Endothelial cell of umbilical vein (primary cell): ENCODE measurements at regions not wholly inside any gene's neighbourhood (a gene's known extent, or its start where the extent isn't known, plus 50 kb on each side); places are given as distances from the start of the nearest gene placed in this dataset.

ENCODE experiments used
- BruUV-seq: library from RNA; stranded (reverse); fragments of 400-500 nt; replicated peaks from 2 replicates; lab custom pipeline; 2021; lab: Mats Ljungman, UMichigan
- CTCF ChIA-PET: fragments of 300-600, 350-600 bp; sonication (Branson Sonifier 250); formaldehyde crosslinking; loops from one replicate; lab custom pipeline; 2021; ENCODE audit warnings: antibody characterized with exemption, inconsistent platforms; lab: Charles Lee
- POLR2A ChIA-PET: fragments of 300-600, 350-600 bp; sonication (Branson Sonifier 250); formaldehyde crosslinking; loops from one replicate; lab custom pipeline; 2021; ENCODE audit warnings: antibody characterized with exemption, inconsistent platforms; lab: Charles Lee
- DNase-seq: peaks from one replicate; pipeline ENCODE4 v3.0.0-alpha.2; 2011; ENCODE audit warnings: low read depth, low spot score
- FAIRE-seq: peaks from 2 replicates; lab custom pipeline; 2011; peaks lifted over from hg19 to GRCh38; lab: Jason Lieb, UNC
- H2AFZ ChIP-seq: 2 replicates; pipeline ENCODE4 v1.6.0; 2012; ENCODE audit warnings: low read depth, low read length, control low read depth, inconsistent platforms
- H3K27ac ChIP-seq: 2 replicates; pipeline ENCODE4 v1.5.1; 2011; ENCODE audit warnings: low read depth, mild to moderate bottlenecking, control low read depth, low read length, moderate library complexity; ENCODE audit not compliant: insufficient read depth
- H3K27me3 ChIP-seq, 2 experiments: 2 replicates each; pipeline versions ENCODE4 v1.6.0 to v1.6.1; 2011; ENCODE audit warnings: low read length in 2 of 2, mixed read lengths in 1 of 2; ENCODE audit not compliant: control insufficient read depth in 2 of 2, insufficient read depth in 2 of 2
- H3K36me3 ChIP-seq, 2 experiments: 2 replicates in 1 of 2; 3 replicates in 1 of 2; pipeline ENCODE4 v1.5.1; 2011; ENCODE audit warnings: low read length in 2 of 2, mild to moderate bottlenecking in 1 of 2, moderate library complexity in 1 of 2; ENCODE audit not compliant: control insufficient read depth in 2 of 2, insufficient read depth in 2 of 2; ENCODE audit errors: extremely low read depth in 1 of 2
- H3K4me1 ChIP-seq: 3 replicates; pipeline ENCODE4 v1.5.1; 2011; ENCODE audit warnings: mild to moderate bottlenecking, low read length; ENCODE audit not compliant: control insufficient read depth, insufficient read depth; ENCODE audit errors: extremely low read depth
- H3K4me2 ChIP-seq: 2 replicates; pipeline ENCODE4 v1.6.1; 2011; ENCODE audit warnings: low read length, control low read depth, mixed read lengths; ENCODE audit not compliant: insufficient read depth
- H3K4me3 ChIP-seq, 3 experiments: fragments of 200-600 bp in 1 of 3; sonication (generic), shearing (Covaris generic) in 1 of 3; replicated peaks in 1 of 3; 2 replicates each; pipeline ENCODE4 v1.5.1; 2011 to 2016; ENCODE audit warnings: control low read depth in 3 of 3, low read length in 3 of 3, mild to moderate bottlenecking in 2 of 3, inconsistent platforms in 1 of 3, low read depth in 1 of 3, moderate library complexity in 1 of 3; ENCODE audit not compliant: insufficient read depth in 1 of 3
- H3K79me2 ChIP-seq: 2 replicates; pipeline ENCODE4 v1.6.0; 2012; ENCODE audit warnings: low read length, inconsistent platforms; ENCODE audit not compliant: control insufficient read depth, insufficient read depth
- H3K9ac ChIP-seq: replicated peaks from 2 replicates; pipeline ENCODE3; 2011; ENCODE audit warnings: low read length, control low read depth; ENCODE audit not compliant: insufficient read depth; ENCODE audit errors: extremely low read depth
- H3K9me1 ChIP-seq: replicated peaks from 3 replicates; pipeline ENCODE4 v1.6.0; 2011; ENCODE audit warnings: mild to moderate bottlenecking, low read length; ENCODE audit not compliant: control insufficient read depth, insufficient read depth; ENCODE audit errors: extremely low read depth
- H3K9me3 ChIP-seq: replicated peaks from 2 replicates; pipeline ENCODE4 v1.5.1; 2012; ENCODE audit warnings: low read length, inconsistent platforms; ENCODE audit not compliant: control insufficient read depth, insufficient read depth
- H4K20me1 ChIP-seq: replicated peaks from 2 replicates; pipeline ENCODE3; 2011; ENCODE audit warnings: mild to moderate bottlenecking, low read length; ENCODE audit not compliant: control insufficient read depth, insufficient read depth; ENCODE audit errors: extremely low read depth
- CTCF ChIP-seq, 2 donors: IDR thresholded peaks; 1 replicate in 1 of 2; 2 replicates in 1 of 2; pipeline ENCODE4 v1.5.1; 2011; ENCODE audit warnings: low read length in 2 of 2, mild to moderate bottlenecking in 2 of 2, moderate library complexity in 2 of 2, control low read depth in 1 of 2, inconsistent platforms in 1 of 2, low read depth in 1 of 2; ENCODE audit not compliant: insufficient read depth in 1 of 2; ENCODE audit errors: extremely low read depth in 1 of 2
- EZH2 ChIP-seq: IDR thresholded peaks from 2 replicates; pipeline ENCODE4 v1.6.1; 2012; ENCODE audit warnings: borderline replicate concordance, low read depth, mild to moderate bottlenecking, moderate library complexity, low read length, inconsistent platforms; ENCODE audit not compliant: severe bottlenecking
- FOS ChIP-seq: IDR thresholded peaks from 2 replicates; pipeline ENCODE4 v1.6.1; 2011; ENCODE audit warnings: mild to moderate bottlenecking, low read length, moderate library complexity, borderline replicate concordance; ENCODE audit not compliant: insufficient read depth
- GATA2 ChIP-seq: IDR thresholded peaks from 2 replicates; pipeline ENCODE4 v1.7.0; 2011; ENCODE audit warnings: low read depth, mild to moderate bottlenecking, moderate library complexity, mixed read lengths, low read length; ENCODE audit not compliant: insufficient read length, insufficient read depth
- JUN ChIP-seq: IDR thresholded peaks from 2 replicates; pipeline ENCODE4 v1.6.1; 2011; ENCODE audit warnings: borderline replicate concordance, low read depth; ENCODE audit not compliant: insufficient read length, insufficient read depth
- MYC ChIP-seq: IDR thresholded peaks from one replicate; pipeline ENCODE4 v1.6.1; 2011; ENCODE audit warnings: mild to moderate bottlenecking, low read depth, low read length
- POLR2A ChIP-seq: IDR thresholded peaks from 2 replicates; pipeline ENCODE4 v1.6.1; 2012; ENCODE audit warnings: low read depth, mild to moderate bottlenecking, control low read depth, low read length
- POLR2AphosphoS5 ChIP-seq: IDR thresholded peaks from 2 replicates; pipeline ENCODE4 v1.6.1; 2012; ENCODE audit warnings: low read depth, mild to moderate bottlenecking, control low read depth, low read length, moderate library complexity; ENCODE audit not compliant: insufficient read depth
- dilution Hi-C: fragments of 300-500 bp; cut with MboI; formaldehyde crosslinking; loops from one replicate; pipeline ENCODE4 v1.15.0; 2019; ENCODE audit warnings: low sequenced_read_pairs; ENCODE audit not compliant: extremely low pct_ligation_motif_present
- intact Hi-C: fragments of 100-400 bp; cut with micrococcal nuclease; formaldehyde crosslinking; loops from one replicate; pipeline ENCODE4 v1.10.0; 2022
- TF ChIP-seq, protein P1 (sequence below): IDR thresholded peaks from 2 replicates; pipeline ENCODE4 v1.6.1; 2011; ENCODE audit not compliant: insufficient read depth, insufficient read length

DNA sequence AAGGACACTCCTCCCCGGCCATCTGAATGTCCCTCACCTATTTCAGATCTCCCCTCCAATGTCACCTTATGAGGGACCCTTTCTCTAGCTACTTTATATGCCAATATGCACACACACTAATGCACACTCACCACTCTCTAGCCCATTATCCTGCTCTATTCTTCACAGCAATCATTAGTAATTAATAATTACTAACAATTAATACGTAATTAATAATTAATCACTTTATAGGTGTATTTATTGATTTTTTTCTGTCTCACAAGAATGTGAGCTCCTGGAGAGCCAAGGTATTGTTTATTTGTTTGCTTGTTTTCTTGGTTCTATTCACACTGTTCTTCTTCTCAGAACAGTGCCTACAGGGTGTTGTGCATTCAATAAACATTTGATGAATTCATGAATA, 385.2 kb upstream of the DUSP10 start:
- no peaks in the 10 kb centered on the region for H3K9me3 ChIP-seq
- intact Hi-C loops (no loop called here), dilution Hi-C loops (no loop called here)
- FAIRE-seq: no peak
- H3K79me2 ChIP-seq: no peaks in the 10 kb centered on the region
- DNase-seq: no peak
- no peak overlapping the region for H3K4me3 ChIP-seq
- no peaks in the 10 kb centered on the region for H3K36me3 ChIP-seq
- TF ChIP-seq MYC: no peak
- TF ChIP-seq EZH2: no peak
- no peak for TF ChIP-seq POLR2A
- TF ChIP-seq GATA2: no peak
- no peak for TF ChIP-seq JUN
- no peak overlapping the region for H3K4me2 ChIP-seq
- no peak overlapping the region for H3K9ac ChIP-seq
- H2AFZ ChIP-seq: no peak overlapping the region
- H3K27me3 ChIP-seq: no peaks in the 10 kb centered on the region
- ChIA-PET CTCF (no interaction called here), POLR2A (no interaction called here)
- H3K9me1 ChIP-seq: no peaks in the 10 kb centered on the region
- H3K4me1 ChIP-seq: no peaks in the 10 kb centered on the region
- H4K20me1 ChIP-seq: no peaks in the 10 kb centered on the region
- no TSS peak for BruUV-seq
- no peak overlapping the region for H3K27ac ChIP-seq

DNA sequence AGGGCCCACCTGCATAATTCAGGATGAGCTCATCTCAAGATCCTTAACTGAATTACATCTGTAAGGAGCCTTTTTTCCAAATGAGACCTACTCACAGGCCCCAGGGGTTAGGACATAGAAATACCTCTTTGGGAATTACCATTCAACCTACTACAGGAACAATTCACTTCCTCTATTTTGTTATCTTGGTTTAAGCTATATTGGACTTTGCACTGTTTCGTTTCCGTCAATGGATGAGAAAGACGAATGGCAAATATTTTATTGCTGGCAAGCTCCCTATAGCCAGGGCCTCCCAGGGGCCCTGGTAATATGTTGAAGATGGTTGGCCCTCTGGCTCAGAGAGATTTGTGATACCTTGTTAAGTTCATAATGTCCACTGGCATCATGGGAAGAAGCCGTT, 384.2 kb upstream of the DUSP10 start:
- Histone ChIP-seq H3K4me3 (no peak overlapping the region), H2AFZ (no peak overlapping the region), H3K9ac (no peak overlapping the region), H3K36me3 (no peaks in the 10 kb centered on the region), H4K20me1 (no peaks in the 10 kb centered on the region), H3K27ac (no peak overlapping the region), H3K9me1 (no peaks in the 10 kb centered on the region), H3K4me2 (no peak overlapping the region), H3K79me2 (no peaks in the 10 kb centered on the region), H3K27me3 (no peaks in the 10 kb centered on the region), H3K4me1 (no peaks in the 10 kb centered on the region), H3K9me3 (no peaks in the 10 kb centered on the region)
- dilution Hi-C loops (no loop called here), intact Hi-C loops (no loop called here)
- POLR2A ChIA-PET: no interaction called here
- TF ChIP-seq, protein P1, sequence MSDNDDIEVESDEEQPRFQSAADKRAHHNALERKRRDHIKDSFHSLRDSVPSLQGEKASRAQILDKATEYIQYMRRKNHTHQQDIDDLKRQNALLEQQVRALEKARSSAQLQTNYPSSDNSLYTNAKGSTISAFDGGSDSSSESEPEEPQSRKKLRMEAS: no peak
- TF ChIP-seq CTCF (IDR thresholded peaks at IDR 0.05; ENCODE audit: extremely low read depth in 1 of 2, insufficient read depth in 1 of 2, low read depth in 1 of 2, low read length in 2 of 2) (no peak), POLR2A (no peak), EZH2 (no peak), MYC (no peak), FOS (no peak), JUN (no peak), POLR2AphosphoS5 (no peak), GATA2 (no peak)
- FAIRE-seq: no peak
- CTCF ChIA-PET: no interaction called here
- no TSS peak for BruUV-seq
- DNase-seq: no peak
